GM12878 (cell line): ENCODE measurements at regions not wholly inside any gene's neighbourhood (a gene's known extent, or its start where the extent isn't known, plus 50 kb on each side); places are given as distances from the start of the nearest gene placed in this dataset.

Source experiments
- ATAC-seq: fragments of 200-7000 bp; cut with Tn5 transposase; 3 replicates; pipeline ENCODE4 v1.9.1; 2020; ENCODE audit warnings: mild to moderate bottlenecking, moderate library complexity
- BruUV-seq: library from RNA; stranded (reverse); fragments of 400-500 nt; replicated peaks from 2 replicates; lab custom pipeline; 2021; lab: Mats Ljungman, UMichigan
- CTCF ChIA-PET: fragments of 300-600 bp; sonication (Branson Sonifier 250); formaldehyde crosslinking; extraction: SDS; loops from one replicate; lab custom pipeline; 2021; ENCODE audit warnings: inconsistent platforms; lab: Yijun Ruan, JAX
- POLR2A ChIA-PET: fragments of 350-600 bp; formaldehyde crosslinking; extraction: SDS; loops from one replicate; lab custom pipeline; 2021; ENCODE audit warnings: inconsistent platforms; lab: Charles Lee
- RAD21 ChIA-PET: fragments of 300-600 bp; sonication (Branson Sonifier 250); formaldehyde crosslinking; loops from one replicate; lab custom pipeline; 2023; ENCODE audit warnings: antibody characterized with exemption; ENCODE audit not compliant: unreplicated experiment; lab: Charles Lee
- SMC1A ChIA-PET: fragments of 300-600 bp; sonication (Branson Sonifier 250); formaldehyde crosslinking; loops from one replicate; lab custom pipeline; 2023; ENCODE audit not compliant: unreplicated experiment, uncharacterized antibody; lab: Charles Lee
- DNase-seq: peaks from one replicate; pipeline ENCODE4 v3.0.0-alpha.2; 2011; ENCODE audit warnings: low read depth, low spot score
- FAIRE-seq: peaks from 3 replicates; lab custom pipeline; 2011; peaks lifted over from hg19 to GRCh38; lab: Jason Lieb, UNC
- H2AFZ ChIP-seq: 2 replicates; pipeline ENCODE4 v1.6.0; 2011; ENCODE audit warnings: low read depth, low read length, control low read depth; ENCODE audit not compliant: control insufficient read depth
- H3K27ac ChIP-seq: 2 replicates; pipeline ENCODE4 v1.5.1; 2011; ENCODE audit warnings: control low read depth; ENCODE audit not compliant: control insufficient read depth, insufficient read depth
- H3K27me3 ChIP-seq, 2 experiments: replicated peaks in 1 of 2; 2 replicates each; pipeline versions ENCODE4 v1.6.0 to v1.6.1; 2011; ENCODE audit warnings: low read length in 1 of 2; ENCODE audit not compliant: control insufficient read depth in 2 of 2, insufficient read depth in 2 of 2
- H3K36me3 ChIP-seq, 2 experiments: 2 replicates each; pipeline ENCODE4 v1.5.1; 2011; ENCODE audit warnings: low read length in 1 of 2; ENCODE audit not compliant: control insufficient read depth in 2 of 2, insufficient read depth in 2 of 2
- H3K4me1 ChIP-seq: 2 replicates; pipeline ENCODE4 v1.6.1; 2011; ENCODE audit warnings: mild to moderate bottlenecking, low read length, moderate library complexity, mixed read lengths; ENCODE audit not compliant: control insufficient read depth, insufficient read depth
- H3K4me2 ChIP-seq: 2 replicates; pipeline ENCODE4 v1.6.0; 2011; ENCODE audit warnings: control low read depth; ENCODE audit not compliant: control insufficient read depth, insufficient read depth
- H3K4me3 ChIP-seq: fragments of 200-600 bp; sonication (generic); 2 replicates; pipeline ENCODE4 v1.5.1; 2016
- H3K79me2 ChIP-seq: 2 replicates; pipeline ENCODE4 v1.6.0; 2011; ENCODE audit warnings: low read length; ENCODE audit not compliant: control insufficient read depth, insufficient read depth
- H3K9ac ChIP-seq: 2 replicates; pipeline ENCODE4 v1.8.0; 2011; ENCODE audit warnings: low read length, control low read depth, mixed read lengths; ENCODE audit not compliant: control insufficient read depth, insufficient read depth
- H3K9me3 ChIP-seq: replicated peaks from 3 replicates; pipeline ENCODE4 v1.5.1; 2011; ENCODE audit warnings: mild to moderate bottlenecking, low read length; ENCODE audit not compliant: control insufficient read depth, insufficient read depth
- H4K20me1 ChIP-seq: 2 replicates; pipeline ENCODE4 v1.6.0; 2011; ENCODE audit not compliant: control insufficient read depth, insufficient read depth
- BRCA1 ChIP-seq: IDR thresholded peaks from 2 replicates; pipeline ENCODE4 v1.6.1; 2011; ENCODE audit warnings: low read depth, low read length, improper control_type of control experiment
- FOS ChIP-seq: IDR thresholded peaks from 3 replicates; pipeline ENCODE4 v1.6.1; 2011; ENCODE audit warnings: borderline replicate concordance; ENCODE audit not compliant: insufficient read length; ENCODE audit errors: extremely low read depth
- GATAD2B ChIP-seq: fragments of 450-650 bp; conservative IDR thresholded peaks from 2 replicates; pipeline ENCODE4 v1.6.1; 2017; ENCODE audit warnings: low read depth, mild to moderate bottlenecking, moderate library complexity
- HDGF ChIP-seq: fragments of 450-650 bp; IDR thresholded peaks from 2 replicates; pipeline ENCODE4 v1.6.1; 2016; ENCODE audit warnings: antibody characterized with exemption
- KDM1A ChIP-seq: fragments of 200-600 bp; sonication (generic); IDR thresholded peaks from 2 replicates; pipeline ENCODE4 v1.6.1; 2016; ENCODE audit warnings: borderline replicate concordance
- MTA2 ChIP-seq: fragments of 450-650 bp; IDR thresholded peaks from 2 replicates; pipeline ENCODE4 v1.6.1; 2016; ENCODE audit warnings: low read depth, mild to moderate bottlenecking, moderate library complexity
- POLR2AphosphoS5 ChIP-seq: IDR thresholded peaks from 2 replicates; pipeline ENCODE4 v1.6.1; 2011; ENCODE audit warnings: mild to moderate bottlenecking, low read length, inconsistent platforms
- POU2F2 ChIP-seq: IDR thresholded peaks from 3 replicates; pipeline ENCODE4 v1.6.1; 2011; ENCODE audit warnings: low read depth, mild to moderate bottlenecking, low read length, borderline replicate concordance
- RAD51 ChIP-seq: fragments of 450-650 bp; IDR thresholded peaks from 2 replicates; pipeline ENCODE4 v1.6.1; 2016; ENCODE audit warnings: moderate library complexity, mild to moderate bottlenecking, inconsistent platforms
- SMC3 ChIP-seq: IDR thresholded peaks from 2 replicates; pipeline ENCODE4 v1.6.1; 2011; ENCODE audit warnings: low read length, improper control_type of control experiment, borderline replicate concordance
- SPI1 ChIP-seq: IDR thresholded peaks from 2 replicates; pipeline ENCODE4 v1.6.1; 2011; ENCODE audit warnings: low read depth, mild to moderate bottlenecking, low read length, moderate library complexity, borderline replicate concordance; ENCODE audit not compliant: insufficient read depth
- SREBF2 ChIP-seq: IDR thresholded peaks from 2 replicates; pipeline ENCODE4 v1.6.1; 2012; ENCODE audit warnings: mild to moderate bottlenecking, low read length
- SUZ12 ChIP-seq: fragments of 200-600 bp; sonication (generic); IDR thresholded peaks from one replicate; pipeline ENCODE4 v1.6.1; 2018; ENCODE audit warnings: antibody characterized with exemption, mild to moderate bottlenecking; ENCODE audit not compliant: unreplicated experiment
- TCF12 ChIP-seq: IDR thresholded peaks from 2 replicates; pipeline ENCODE4 v1.6.1; 2011; ENCODE audit warnings: low read depth, mild to moderate bottlenecking, low read length
- YY1 ChIP-seq: IDR thresholded peaks from 2 replicates; pipeline ENCODE4 v1.6.1; 2011; ENCODE audit warnings: low read depth, mild to moderate bottlenecking, low read length
- WGBS: methylation state at CpG from one replicate; pipeline ENCODE4 v1.1.6; 2016; ENCODE audit warnings: low lambda C conversion rate; ENCODE audit not compliant: insufficient replicate concordance, insufficient coverage; ENCODE audit errors: missing lambda C conversion rate; 5-methylcytosine and 5-hydroxymethylcytosine counted together
- in situ Hi-C: fragments of 300-500 bp; cut with MboI; formaldehyde crosslinking; loops from 9 replicates; pipeline ENCODE4 v1.14.3; 2018; ENCODE audit warnings: mixed read lengths
- intact Hi-C: fragments of 100-400 bp; cut with micrococcal nuclease; formaldehyde crosslinking; loops from one replicate; pipeline ENCODE4 v1.14.2; 2022; ENCODE audit not compliant: unreplicated experiment
- TF ChIP-seq, protein P1 (sequence below): fragments of 450-650 bp; IDR thresholded peaks from 2 replicates; pipeline ENCODE4 v1.6.1; 2014; ENCODE audit warnings: mild to moderate bottlenecking
- TF ChIP-seq, protein P2 (sequence below): IDR thresholded peaks from 2 replicates; pipeline ENCODE4 v1.6.1; 2011; ENCODE audit warnings: low read depth, mild to moderate bottlenecking, low read length, moderate library complexity, borderline replicate concordance; ENCODE audit errors: extremely low read depth
- TF ChIP-seq, protein P3 (sequence below): fragments of 150-350 bp; IDR thresholded peaks from 2 replicates; pipeline ENCODE4 v1.6.1; 2014; ENCODE audit warnings: mild to moderate bottlenecking, low read depth, low read length

DNA sequence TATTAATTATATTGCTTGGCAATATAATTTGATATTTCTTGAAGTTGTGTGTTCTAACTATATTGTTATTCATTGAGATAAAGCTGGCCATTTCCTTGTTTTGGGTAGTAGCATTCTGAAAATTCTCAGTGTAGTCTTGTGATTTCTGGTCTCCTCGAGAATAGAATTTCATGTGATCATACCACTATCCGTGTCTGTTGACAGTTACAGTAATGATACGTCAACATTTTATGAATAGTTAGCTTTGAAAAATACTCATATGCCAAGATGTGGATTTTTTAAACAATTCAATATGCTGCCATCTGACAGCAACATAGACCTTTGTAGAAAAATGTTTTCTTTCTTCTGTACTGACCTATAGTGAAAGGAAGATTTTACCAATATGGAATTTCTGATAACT, 723.7 kb upstream of the SLC35B3 start:
- ChIA-PET RAD21 (no interaction called here), SMC1A (no interaction called here), CTCF (no interaction called here), POLR2A (no interaction called here)
- Histone ChIP-seq H3K27me3 (no peaks in the 10 kb centered on the region), H4K20me1 (no peaks in the 10 kb centered on the region), H3K4me1 (no peaks in the 10 kb centered on the region), H3K9me3 (no peaks in the 10 kb centered on the region), H3K36me3 (no peaks in the 10 kb centered on the region), H3K9ac (no peak overlapping the region), H3K4me2 (no peak overlapping the region), H3K79me2 (no peaks in the 10 kb centered on the region), H3K4me3 (no peak overlapping the region), H3K27ac (no peak overlapping the region), H2AFZ (no peak overlapping the region)
- FAIRE-seq (no peak), DNase-seq (no peak), ATAC-seq (no peak)
- in situ Hi-C loops (no loop called here), intact Hi-C loops (no loop called here)
- WGBS: 24% methylated on average over 3 of the region's 3 CpGs
- TF ChIP-seq, protein P1, sequence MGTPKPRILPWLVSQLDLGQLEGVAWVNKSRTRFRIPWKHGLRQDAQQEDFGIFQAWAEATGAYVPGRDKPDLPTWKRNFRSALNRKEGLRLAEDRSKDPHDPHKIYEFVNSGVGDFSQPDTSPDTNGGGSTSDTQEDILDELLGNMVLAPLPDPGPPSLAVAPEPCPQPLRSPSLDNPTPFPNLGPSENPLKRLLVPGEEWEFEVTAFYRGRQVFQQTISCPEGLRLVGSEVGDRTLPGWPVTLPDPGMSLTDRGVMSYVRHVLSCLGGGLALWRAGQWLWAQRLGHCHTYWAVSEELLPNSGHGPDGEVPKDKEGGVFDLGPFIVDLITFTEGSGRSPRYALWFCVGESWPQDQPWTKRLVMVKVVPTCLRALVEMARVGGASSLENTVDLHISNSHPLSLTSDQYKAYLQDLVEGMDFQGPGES: no peak
- TF ChIP-seq FOS: no peak
- no peak for TF ChIP-seq YY1
- TF ChIP-seq HDGF: no peak
- TF ChIP-seq, protein P2, sequence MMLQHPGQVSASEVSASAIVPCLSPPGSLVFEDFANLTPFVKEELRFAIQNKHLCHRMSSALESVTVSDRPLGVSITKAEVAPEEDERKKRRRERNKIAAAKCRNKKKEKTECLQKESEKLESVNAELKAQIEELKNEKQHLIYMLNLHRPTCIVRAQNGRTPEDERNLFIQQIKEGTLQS: no peak
- TF ChIP-seq SREBF2: no peak
- no peak for TF ChIP-seq TCF12
- TF ChIP-seq MTA2: no peak
- no peak for TF ChIP-seq POU2F2
- TF ChIP-seq, protein P3, sequence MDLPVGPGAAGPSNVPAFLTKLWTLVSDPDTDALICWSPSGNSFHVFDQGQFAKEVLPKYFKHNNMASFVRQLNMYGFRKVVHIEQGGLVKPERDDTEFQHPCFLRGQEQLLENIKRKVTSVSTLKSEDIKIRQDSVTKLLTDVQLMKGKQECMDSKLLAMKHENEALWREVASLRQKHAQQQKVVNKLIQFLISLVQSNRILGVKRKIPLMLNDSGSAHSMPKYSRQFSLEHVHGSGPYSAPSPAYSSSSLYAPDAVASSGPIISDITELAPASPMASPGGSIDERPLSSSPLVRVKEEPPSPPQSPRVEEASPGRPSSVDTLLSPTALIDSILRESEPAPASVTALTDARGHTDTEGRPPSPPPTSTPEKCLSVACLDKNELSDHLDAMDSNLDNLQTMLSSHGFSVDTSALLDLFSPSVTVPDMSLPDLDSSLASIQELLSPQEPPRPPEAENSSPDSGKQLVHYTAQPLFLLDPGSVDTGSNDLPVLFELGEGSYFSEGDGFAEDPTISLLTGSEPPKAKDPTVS: no peak
- TF ChIP-seq SMC3: no peak
- TF ChIP-seq SUZ12: no peak
- TF ChIP-seq KDM1A: no peak
- no peak for TF ChIP-seq POLR2AphosphoS5
- TF ChIP-seq RAD51: no peak
- TF ChIP-seq BRCA1: no peak
- no peak for TF ChIP-seq GATAD2B
- no peak for TF ChIP-seq SPI1
- no TSS peak for BruUV-seq
